SK-N-DZ (cell line): ENCODE measurements at regions not wholly inside any gene's neighbourhood (a gene's known extent, or its start where the extent isn't known, plus 50 kb on each side); places are given as distances from the start of the nearest gene placed in this dataset.
A peak's percentile ranks its signal among the peaks of the same experiment; 100 is the strongest.

Experiments used
- DNase-seq: peaks from one replicate; pipeline ENCODE4 v3.0.0-alpha.2; 2015; ENCODE audit warnings: low spot score

DNA sequence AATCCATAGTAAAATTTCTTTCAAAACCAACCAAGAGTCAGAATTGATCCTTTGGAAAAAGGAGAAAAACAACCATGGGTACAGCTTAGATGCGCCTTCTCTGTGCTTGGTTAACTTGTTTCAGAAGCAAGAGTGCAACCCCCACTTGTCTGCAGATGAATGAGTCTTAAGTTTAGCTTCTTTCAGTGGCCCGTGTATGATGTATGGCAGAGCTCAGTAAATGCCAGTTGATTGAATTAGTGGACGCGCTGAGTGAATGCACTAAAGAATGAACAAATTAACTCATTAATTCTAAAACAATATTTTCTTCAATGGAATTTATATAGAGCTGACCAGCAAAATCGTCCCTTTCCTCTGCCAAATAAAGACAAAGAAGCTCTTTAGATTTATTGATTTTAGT, 67.0 kb upstream of the ARHGEF3 start:
- peak; percentile 85 for DNase-seq

DNA sequence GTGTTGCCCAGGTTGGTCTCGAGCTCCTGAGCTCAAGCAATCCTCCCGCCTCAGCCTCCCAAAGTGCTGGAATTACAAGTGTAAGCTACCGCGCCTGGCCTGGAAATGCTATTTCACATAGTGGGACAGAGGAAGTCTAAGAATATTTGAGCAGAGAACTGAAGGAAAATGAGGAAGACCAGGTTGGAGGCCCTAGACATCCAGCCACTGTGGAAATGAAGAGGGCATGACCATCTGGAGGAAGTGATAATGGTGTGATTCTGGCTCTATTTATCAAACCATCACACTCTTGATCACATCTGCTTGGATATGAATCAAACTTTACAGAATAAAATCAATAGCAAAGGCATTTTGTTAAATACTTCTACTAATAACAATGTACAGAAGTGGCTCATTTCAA, 65.9 kb upstream of the ARHGEF3 start:
- DNase-seq = no peak

DNA sequence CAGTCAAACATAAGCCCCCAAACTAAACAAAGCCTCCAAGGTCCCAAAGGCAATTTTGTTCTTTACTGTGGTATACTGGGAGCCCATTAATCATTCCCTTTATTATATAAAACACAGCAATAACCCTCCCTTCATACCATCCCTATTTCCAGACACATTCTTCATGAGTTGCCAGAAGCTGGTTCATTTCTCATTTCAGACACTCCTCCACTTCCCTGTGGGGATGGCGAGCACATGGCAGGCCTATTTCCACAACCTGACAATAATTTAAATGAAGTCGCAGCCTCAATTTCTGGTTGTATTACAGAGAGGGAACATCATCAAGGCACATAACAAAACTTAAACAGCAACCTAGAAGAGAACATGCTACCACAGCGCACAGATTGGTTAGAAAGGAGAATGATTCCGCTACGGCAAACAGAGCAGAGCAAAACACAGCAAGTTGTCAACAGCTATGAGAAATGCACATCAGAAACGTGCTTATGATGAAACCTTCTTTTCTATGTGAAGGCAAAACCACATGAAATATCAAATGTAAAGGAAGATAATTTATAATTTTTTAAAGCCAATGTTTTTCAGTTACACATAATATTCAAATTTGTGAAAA, 63.3 kb upstream of the ARHGEF3 start:
- no peak for DNase-seq

DNA sequence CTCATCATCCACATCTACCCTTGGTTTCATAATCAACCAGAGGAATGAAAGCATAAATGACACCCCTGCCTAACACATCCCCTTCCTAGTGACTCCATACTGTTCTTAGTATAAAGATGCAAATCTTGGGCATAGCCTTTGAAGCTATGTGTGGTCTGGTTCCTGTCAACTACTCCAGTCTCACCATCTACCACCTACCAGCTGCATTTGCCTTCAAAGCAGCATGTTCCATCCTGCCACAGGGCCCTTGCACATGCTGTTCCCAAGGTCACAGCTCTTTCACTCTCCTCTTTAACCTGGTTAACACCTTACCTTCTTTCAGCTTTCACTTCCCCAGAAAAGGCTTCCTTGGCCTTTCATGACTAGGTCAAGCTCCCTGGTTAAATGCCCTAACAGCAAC, 62.3 kb upstream of the ARHGEF3 start:
- DNase-seq = no peak

DNA sequence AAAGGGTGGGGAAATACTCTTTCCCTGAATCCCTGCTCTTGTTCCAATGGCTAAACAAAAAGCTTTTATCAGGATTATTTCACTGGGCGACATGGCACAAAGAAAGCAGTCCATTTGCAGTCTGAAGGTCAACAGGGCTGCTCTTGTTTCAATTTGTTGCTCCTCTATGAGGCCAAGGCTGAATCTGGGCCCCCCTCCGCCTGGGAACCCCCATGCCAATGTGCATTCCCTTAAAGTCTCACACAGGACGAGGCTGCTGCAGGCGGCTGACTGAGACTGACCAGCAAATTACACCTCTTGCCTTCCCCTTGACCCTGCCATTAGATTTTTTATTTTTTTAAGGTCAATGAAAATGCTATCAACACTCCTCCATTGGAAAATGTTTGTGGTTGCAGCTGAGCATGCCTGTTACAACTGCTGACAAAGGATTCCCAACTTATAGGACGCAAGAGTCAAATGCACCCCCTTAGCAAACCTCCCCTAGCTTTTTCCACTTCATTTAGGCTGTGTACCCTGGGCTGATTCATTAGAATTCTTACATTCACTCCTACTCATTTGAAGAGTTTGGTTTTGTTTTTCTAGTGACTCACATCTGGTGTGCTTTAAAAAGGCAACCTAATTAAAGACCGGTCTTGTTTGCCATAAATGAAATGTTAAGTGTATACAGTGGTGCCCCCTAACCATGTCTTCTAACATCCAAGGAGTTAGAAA, 60.8 kb upstream of the ARHGEF3 start:
- DNase-seq = no peak

DNA sequence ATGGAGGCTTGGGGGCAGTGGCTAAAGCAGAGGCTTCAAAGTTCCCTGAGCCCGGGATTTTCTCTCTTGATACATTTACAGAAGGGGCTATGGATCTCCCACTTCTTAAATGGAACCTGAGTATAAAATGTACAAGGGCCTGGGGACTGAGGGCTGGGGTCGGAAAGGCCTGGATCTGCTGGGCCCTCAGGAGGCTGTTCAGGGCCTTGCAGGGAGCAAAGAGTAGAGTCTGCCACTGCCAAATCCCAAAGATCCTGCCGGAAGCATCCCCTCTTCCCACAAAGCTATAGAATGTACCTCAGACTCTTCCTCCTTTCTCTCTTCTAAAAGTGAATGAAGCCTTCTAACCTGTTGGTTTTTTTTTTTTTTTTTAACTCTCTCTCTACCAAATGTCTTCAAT, 59.8 kb upstream of the ARHGEF3 start:
- no peak for DNase-seq

DNA sequence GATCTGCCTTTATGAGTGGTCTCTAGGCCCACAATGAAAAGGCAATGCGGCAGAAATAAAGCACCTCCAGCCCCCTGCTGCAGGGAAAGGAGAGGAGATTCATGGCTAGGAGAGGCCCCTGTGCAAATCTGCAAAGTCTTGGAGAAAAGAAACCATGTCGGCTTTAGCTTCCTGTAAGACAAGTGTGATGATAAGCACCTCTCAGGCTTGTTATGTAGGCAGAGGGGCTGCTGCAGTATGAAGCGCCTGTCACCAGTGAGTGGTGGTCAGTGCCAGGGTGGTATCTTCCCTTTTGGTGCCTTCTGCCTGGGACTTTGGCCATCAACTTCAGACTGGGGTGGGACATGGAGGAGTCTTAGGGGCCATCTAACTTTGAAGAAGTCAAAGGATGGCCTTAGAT, 59.2 kb upstream of the ARHGEF3 start:
- no peak for DNase-seq

DNA sequence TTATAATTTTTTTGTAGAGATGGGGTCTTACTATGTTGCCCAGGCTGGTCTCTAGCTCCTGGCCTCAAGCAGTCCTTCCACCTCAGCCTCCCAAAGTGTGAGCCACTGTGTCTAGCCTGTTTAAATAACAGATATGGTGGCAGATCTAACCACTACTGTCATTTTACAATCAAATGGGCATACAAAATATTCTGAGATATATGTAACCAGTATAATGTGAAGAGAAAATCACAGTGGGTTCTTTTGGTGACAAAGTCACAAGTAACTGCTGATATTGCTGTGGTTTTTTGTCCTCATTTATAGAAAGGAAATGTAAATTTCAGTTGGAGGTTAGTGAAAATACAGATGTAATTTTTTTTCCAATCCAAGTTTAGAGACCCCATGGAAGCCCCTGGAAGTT, 58.6 kb upstream of the ARHGEF3 start:
- no peak for DNase-seq

DNA sequence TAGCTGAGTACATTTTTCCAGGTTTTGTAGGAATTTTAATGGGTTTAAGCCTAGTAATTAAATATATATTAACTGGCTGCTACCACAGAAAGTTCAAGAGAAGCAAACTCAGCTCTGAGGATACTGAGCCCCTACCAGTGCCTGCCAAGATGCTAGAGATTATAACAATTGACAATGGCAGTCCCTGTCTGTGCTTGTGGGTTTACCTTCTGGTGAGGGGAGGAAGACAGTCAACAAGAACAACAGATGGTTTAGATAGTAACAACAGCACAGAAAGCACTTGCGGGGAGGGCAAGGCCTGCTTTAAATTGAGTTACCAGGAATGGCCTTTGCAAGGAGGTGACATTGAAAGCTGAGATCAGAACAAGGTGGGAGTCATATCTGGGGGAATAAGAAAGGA, 56.6 kb upstream of the ARHGEF3 start:
- peak; percentile 85 for DNase-seq

DNA sequence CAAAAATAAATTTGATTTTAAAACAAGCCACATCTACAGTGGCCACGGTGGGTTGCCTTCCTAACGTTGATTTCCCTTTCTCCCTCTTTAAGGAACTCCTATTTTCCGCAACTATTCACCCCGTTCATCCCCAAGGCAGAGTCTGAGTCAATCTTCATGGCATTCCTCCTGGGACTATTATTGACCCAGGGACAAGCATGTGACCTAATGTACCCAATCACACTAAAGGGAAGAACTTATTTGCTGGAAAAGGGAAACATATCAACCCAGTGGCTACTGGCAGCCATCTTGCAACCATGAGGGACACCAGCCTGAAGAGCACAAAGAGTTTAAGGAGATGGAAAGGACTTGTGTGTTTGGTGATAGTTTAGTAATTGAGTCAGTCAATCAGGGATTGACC, 55.4 kb upstream of the ARHGEF3 start:
- DNase-seq = peak; percentile 39

DNA sequence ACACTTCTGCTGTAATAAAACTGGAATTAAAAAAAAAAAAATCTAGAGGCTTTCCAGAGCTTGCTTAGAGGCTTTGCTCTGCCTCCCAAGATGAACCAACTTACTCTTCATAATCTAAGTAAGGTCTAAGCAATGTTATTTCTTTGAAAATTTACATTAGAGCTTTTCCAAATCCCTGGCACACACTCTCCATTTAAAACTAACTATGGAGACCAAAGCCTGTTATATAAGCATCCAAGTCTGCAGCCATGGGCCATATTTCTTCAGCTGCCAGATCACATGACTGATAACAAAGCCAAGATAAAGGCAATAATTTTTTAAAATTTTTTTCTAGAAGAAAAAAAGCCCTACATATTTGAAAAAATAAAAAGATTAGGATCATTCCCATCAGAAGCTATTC, 55.0 kb upstream of the ARHGEF3 start:
- peak; percentile 23 for DNase-seq

DNA sequence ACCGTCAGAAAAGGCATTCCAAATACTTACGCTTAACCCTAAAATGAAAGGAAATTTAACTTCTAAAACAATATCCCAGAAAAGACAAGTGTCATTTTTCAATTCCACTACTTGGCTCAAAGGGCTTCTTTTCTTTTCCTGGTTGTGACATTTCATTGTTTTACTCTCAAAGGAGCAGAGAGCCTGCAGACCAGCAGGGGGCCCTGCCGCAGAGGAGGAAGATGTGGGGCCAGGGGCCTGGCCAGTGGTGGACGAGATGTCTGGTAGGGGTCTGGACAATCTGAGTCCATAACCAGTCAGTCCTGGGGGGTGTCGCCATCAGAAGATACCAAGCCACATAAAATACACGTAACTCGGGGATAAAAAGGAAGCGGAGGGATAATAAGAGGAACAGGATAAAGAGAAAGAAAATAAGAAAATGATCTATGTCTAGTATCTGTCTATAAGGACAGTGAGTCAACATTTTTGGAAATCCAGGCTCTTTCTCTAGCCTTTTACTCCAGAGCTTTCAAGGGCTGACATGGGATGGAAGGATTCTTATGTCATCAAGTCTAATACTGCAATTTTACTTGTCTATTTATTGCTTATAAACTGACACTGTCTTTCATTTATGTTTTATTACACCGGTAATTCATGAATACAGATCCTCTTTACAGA, 54.2 kb upstream of the ARHGEF3 start:
- peak; percentile 57 for DNase-seq

DNA sequence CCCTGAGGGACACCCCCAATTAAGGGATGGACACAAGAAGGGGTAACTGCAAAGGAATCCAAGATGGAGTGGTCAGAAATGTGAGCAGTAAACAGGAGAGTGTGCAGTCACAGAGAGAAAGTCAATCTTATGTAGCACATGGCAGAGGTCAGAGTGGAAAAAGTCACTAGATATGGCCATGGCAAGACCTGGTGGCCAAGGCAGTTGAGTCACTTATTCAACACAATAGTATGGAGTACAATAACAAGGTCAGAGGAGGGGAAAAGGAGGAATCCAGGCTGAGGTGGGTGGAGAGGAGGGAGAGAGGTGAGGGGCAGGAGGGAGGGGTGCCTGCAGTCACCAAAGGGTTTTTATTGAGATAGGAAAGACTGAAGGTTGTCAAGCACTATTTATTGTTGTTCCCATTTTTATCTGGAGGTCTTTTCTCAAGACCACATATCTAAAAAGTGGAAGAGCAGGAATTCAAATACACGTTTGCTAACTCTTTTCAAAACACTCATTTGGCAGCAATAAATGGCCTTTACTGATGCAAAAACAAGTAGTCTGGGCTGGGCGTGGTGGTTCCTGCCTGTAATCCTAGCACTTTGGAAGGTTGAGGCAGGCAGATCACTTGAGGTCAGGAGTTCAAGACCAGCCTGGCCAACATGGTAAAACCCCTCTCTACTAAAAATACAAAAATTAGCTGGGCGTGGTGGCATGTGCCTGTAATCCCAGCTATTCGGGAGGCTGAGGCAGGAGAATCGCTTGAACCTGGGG, 53.3 kb upstream of the ARHGEF3 start:
- DNase-seq = no peak

DNA sequence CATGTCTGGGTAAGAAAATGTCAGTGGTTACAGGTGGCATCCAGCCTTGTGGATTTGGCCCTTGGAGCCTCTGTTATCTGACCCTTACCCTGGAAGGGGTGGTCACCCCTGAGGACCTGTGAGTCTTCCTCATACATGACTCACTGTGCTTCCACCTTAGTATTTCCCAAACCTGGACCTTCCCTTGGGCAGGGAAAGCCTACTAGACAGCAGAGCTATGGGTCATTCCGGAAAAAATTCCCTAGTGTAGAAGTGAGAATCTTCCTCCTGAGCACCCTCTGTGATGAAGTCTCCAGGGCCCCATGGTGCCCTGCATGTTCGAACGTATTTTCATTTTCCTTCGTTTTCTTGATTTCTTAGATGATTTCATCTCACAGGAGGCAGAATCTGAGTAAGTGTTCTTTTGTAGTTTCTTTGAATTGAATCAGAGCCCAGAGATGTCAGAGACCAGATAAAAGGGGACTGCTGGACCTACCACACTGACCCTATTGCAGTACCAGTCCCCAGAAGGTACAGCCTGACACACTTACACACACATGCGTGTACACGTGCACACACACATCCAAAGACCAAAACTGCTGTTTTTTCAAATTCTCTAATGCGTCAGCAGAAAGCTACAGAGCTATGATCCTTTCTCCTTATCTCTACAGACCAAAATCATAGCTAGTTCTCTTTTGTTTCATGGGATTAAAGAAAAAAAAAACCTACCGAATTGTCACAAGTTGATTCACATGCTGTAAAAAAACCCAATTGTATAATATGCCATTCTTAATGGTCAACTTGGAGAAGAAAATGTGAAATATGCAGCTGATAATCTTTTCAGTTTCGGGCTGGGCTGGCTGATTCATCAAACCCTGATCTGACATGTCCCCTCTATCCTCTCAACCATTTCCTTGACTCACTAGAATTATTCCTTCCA, 50.5 kb upstream of the ARHGEF3 start:
- no peak for DNase-seq
